ENCODE measurements at regions not wholly inside any gene's neighbourhood (a gene's known extent, or its start where the extent isn't known, plus 50 kb on each side); places are given as distances from the start of the nearest gene placed in this dataset.

DNA sequence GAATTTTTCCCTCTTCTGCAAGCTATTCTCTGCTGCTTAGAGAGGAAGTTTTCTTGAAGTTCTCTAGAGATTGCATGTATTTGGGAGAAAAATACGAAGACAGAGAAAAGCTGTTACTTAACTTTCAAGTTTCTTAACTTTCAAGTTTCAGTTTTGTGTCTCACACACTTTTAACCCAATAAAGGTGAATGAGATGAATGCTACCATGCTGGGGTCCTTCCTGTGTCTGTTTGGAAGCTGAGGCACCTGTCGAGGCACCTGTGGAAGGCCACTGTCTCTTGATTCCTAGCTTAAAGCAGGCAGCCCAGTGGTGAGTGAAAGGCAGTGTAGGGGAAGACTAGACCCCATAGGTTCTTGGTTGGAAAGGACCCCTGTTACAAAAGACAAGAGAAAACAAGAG is 372.8 kb upstream of the JARID2 start:
- TF ChIP-seq TAF1 (IDR thresholded peaks at IDR 0.05; ENCODE audit: borderline replicate concordance, insufficient read depth, low read length) (no peak), POLR2AphosphoS5 (IDR thresholded peaks at IDR 0.05; ENCODE audit: low read depth, low read length) (no peak), SIN3A (IDR thresholded peaks at IDR 0.05; ENCODE audit: borderline replicate concordance, insufficient read depth, low read length) (no peak), FOXP2 (optimal IDR thresholded peaks at IDR 0.05; ENCODE audit: borderline replicate concordance, extremely low read depth, extremely low read length, insufficient read depth) (no peak)
- TF ChIP-seq, protein P1, sequence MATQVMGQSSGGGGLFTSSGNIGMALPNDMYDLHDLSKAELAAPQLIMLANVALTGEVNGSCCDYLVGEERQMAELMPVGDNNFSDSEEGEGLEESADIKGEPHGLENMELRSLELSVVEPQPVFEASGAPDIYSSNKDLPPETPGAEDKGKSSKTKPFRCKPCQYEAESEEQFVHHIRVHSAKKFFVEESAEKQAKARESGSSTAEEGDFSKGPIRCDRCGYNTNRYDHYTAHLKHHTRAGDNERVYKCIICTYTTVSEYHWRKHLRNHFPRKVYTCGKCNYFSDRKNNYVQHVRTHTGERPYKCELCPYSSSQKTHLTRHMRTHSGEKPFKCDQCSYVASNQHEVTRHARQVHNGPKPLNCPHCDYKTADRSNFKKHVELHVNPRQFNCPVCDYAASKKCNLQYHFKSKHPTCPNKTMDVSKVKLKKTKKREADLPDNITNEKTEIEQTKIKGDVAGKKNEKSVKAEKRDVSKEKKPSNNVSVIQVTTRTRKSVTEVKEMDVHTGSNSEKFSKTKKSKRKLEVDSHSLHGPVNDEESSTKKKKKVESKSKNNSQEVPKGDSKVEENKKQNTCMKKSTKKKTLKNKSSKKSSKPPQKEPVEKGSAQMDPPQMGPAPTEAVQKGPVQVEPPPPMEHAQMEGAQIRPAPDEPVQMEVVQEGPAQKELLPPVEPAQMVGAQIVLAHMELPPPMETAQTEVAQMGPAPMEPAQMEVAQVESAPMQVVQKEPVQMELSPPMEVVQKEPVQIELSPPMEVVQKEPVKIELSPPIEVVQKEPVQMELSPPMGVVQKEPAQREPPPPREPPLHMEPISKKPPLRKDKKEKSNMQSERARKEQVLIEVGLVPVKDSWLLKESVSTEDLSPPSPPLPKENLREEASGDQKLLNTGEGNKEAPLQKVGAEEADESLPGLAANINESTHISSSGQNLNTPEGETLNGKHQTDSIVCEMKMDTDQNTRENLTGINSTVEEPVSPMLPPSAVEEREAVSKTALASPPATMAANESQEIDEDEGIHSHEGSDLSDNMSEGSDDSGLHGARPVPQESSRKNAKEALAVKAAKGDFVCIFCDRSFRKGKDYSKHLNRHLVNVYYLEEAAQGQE (IDR thresholded peaks at IDR 0.05; ENCODE audit: insufficient read depth in 1 of 2, low read depth in 2 of 2, low read length in 2 of 2) = no peak

DNA sequence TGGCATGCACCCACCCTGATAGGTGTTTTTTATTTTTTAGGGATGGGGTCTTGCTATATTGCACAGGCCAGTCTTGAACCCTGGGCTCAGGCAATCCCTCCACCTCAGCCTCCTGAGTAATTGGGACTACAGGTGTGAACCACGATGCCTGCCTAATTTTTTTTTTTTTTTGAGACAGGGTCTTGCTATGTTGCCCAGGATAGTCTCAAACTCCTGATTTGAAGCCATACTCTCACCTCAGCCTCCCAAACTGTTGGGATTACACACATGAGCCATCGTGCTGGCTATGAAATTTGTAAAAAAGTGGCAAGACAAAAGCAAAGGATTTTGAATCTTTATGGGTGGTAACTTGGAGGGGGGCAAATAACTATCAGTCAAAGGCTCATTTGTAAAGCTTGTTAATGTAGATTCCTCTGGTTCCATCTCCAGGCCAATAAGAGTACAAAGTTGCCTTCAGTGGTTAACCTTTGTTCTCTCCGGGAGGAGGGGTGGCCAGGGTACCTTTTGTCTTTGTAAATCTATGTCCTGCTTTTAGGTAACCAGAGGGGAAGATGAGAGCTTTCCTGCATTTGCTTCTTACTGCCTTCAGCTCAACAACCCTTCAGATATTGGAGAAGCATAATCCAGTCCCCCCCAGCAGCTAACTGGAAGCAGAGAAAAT is 372.0 kb upstream of the JARID2 start:
- TF ChIP-seq POLR2AphosphoS5 (IDR thresholded peaks at IDR 0.05; ENCODE audit: low read depth, low read length) (no peak), FOXP2 (optimal IDR thresholded peaks at IDR 0.05; ENCODE audit: borderline replicate concordance, extremely low read depth, extremely low read length, insufficient read depth) (no peak), TAF1 (IDR thresholded peaks at IDR 0.05; ENCODE audit: borderline replicate concordance, insufficient read depth, low read length) (no peak), SIN3A (IDR thresholded peaks at IDR 0.05; ENCODE audit: borderline replicate concordance, insufficient read depth, low read length) (no peak)
- TF ChIP-seq, protein P1 (IDR thresholded peaks at IDR 0.05; ENCODE audit: insufficient read depth in 1 of 2, low read depth in 2 of 2, low read length in 2 of 2) = no peak

DNA sequence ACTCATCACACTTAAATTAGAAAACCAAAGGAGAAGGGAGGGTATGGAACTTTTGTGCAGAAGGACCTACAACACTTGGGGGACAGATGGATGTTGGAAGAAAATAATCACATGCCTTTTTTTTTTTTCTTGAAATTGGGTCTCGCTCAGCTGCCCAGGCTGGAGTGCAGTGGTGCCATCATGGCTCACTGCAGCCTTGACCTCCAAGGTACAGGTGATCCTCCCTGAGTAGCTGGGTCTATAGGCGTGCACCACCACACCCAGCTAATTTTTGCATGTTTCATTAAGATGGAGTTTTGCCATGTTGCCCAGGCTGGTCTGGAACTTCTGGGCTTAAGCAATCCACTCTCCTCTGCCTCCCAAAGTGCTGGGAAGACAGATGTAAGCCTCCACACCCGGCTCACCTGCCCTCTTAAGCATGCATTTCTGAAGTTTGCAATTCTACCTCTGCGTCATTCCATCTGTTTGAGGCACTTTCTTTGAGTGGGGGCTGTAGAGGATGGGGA is 370.8 kb upstream of the JARID2 start:
- no peak for TF ChIP-seq POLR2AphosphoS5 (IDR thresholded peaks at IDR 0.05; ENCODE audit: low read depth, low read length)
- no peak for TF ChIP-seq SIN3A (IDR thresholded peaks at IDR 0.05; ENCODE audit: borderline replicate concordance, insufficient read depth, low read length)
- TF ChIP-seq FOXP2 (optimal IDR thresholded peaks at IDR 0.05; ENCODE audit: borderline replicate concordance, extremely low read depth, extremely low read length, insufficient read depth) = no peak
- TF ChIP-seq, protein P1 (IDR thresholded peaks at IDR 0.05; ENCODE audit: insufficient read depth in 1 of 2, low read depth in 2 of 2, low read length in 2 of 2) = no peak
- TF ChIP-seq TAF1 (IDR thresholded peaks at IDR 0.05; ENCODE audit: borderline replicate concordance, insufficient read depth, low read length) = no peak

DNA sequence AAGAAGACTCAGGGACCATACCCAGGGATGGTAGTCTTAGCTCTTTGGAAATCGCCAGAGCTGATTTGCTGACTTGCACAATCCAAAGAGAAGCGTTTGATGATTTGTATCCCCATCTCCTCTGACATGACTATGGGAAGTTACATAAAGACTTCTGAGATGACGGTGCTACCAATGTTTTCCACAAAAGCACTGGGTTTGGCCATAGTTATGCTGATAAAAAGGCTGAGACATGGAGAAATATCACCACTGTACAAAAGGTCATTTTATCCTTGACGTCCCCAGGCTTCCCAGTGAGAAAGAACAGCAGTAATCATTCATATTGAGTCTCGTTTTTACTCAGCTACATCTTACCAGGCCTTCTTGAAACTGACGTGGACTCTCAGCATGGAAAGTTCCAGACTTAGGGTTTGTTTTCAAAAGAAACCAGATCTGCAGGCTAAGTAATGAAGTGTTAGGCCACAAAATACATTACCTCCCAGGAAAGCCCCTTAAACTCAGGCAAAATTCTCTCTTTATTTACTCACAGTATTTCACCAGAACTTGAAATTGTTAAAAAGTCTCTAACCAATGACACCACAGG is 370.3 kb upstream of the JARID2 start:
- no peak for TF ChIP-seq POLR2AphosphoS5 (IDR thresholded peaks at IDR 0.05; ENCODE audit: low read depth, low read length)
- TF ChIP-seq, protein P1 (IDR thresholded peaks at IDR 0.05; ENCODE audit: insufficient read depth in 1 of 2, low read depth in 2 of 2, low read length in 2 of 2) = no peak
